Mesothelial cell of epicardium (in vitro differentiated cells): ENCODE measurements at regions not wholly inside any gene's neighbourhood (a gene's known extent, or its start where the extent isn't known, plus 50 kb on each side); places are given as distances from the start of the nearest gene placed in this dataset.

Experiments
- DNase-seq, 2 experiments: peaks; one replicate each; pipeline ENCODE4 v3.0.0; 2021; ENCODE audit warnings: low spot score in 2 of 2; ENCODE audit not compliant: unreplicated experiment in 2 of 2
- H3K27ac Mint-ChIP-seq: 2 replicates; pipeline ENCODE4 v1.8.0; 2021; ENCODE audit warnings: mixed read lengths
- H3K27me3 Mint-ChIP-seq: 2 replicates; pipeline ENCODE4 v1.8.0; 2021; ENCODE audit warnings: low read depth, mixed read lengths
- H3K36me3 Mint-ChIP-seq: 2 replicates; pipeline ENCODE4 v1.8.0; 2021; ENCODE audit warnings: mixed read lengths
- H3K4me1 Mint-ChIP-seq: 2 replicates; pipeline ENCODE4 v1.8.0; 2021; ENCODE audit warnings: mixed read lengths
- H3K4me3 Mint-ChIP-seq: 2 replicates; pipeline ENCODE4 v1.8.0; 2021; ENCODE audit warnings: mild to moderate bottlenecking, moderate library complexity, mixed read lengths
- H3K9me3 Mint-ChIP-seq: 2 replicates; pipeline ENCODE4 v1.8.0; 2021; ENCODE audit warnings: mixed read lengths
- TF ChIP-seq, protein P1 (sequence below): fragments of 200-600 bp; sonication (generic); IDR thresholded peaks from one replicate; pipeline ENCODE4 v1.5.0; 2021; ENCODE audit warnings: antibody characterized with exemption; ENCODE audit not compliant: unreplicated experiment

GRCh38 chr1:79531790-79532189 lies 525.3 kb upstream of the ADGRL4 start:
- H3K36me3 Mint-ChIP-seq: no peaks in the 10 kb centered on the region
- TF ChIP-seq, protein P1, sequence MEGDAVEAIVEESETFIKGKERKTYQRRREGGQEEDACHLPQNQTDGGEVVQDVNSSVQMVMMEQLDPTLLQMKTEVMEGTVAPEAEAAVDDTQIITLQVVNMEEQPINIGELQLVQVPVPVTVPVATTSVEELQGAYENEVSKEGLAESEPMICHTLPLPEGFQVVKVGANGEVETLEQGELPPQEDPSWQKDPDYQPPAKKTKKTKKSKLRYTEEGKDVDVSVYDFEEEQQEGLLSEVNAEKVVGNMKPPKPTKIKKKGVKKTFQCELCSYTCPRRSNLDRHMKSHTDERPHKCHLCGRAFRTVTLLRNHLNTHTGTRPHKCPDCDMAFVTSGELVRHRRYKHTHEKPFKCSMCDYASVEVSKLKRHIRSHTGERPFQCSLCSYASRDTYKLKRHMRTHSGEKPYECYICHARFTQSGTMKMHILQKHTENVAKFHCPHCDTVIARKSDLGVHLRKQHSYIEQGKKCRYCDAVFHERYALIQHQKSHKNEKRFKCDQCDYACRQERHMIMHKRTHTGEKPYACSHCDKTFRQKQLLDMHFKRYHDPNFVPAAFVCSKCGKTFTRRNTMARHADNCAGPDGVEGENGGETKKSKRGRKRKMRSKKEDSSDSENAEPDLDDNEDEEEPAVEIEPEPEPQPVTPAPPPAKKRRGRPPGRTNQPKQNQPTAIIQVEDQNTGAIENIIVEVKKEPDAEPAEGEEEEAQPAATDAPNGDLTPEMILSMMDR: no peak
- no peak overlapping the region for H3K27ac Mint-ChIP-seq
- DNase-seq: no peak
- peaks cover 5% of the 10 kb centered on the region for H3K4me1 Mint-ChIP-seq
- H3K4me3 Mint-ChIP-seq: no peak overlapping the region
- H3K27me3 Mint-ChIP-seq: no peaks in the 10 kb centered on the region
- no peaks in the 10 kb centered on the region for H3K9me3 Mint-ChIP-seq

DNA sequence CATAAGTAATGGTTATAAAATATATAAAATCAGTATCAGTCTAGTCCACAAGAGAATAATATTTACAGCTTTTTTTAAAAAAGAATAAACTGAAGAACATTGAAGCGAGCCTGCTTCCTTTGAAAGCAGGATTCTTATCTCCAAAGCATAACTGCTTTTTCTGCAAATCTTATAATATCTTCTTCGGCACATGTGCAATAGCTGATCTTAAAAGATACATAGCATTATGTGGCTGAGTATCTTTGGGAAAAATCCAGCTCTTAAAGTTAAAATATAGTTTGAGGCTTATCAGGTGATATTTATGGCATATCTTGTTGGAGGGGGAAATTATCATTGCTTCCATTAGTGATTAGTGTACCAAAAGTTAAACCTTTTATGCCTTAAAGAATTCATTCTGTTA lies 523.9 kb upstream of the ADGRL4 start:
- no peak for DNase-seq
- H3K9me3 Mint-ChIP-seq: no peaks in the 10 kb centered on the region
- H3K27ac Mint-ChIP-seq: no peak overlapping the region
- H3K4me1 Mint-ChIP-seq: peaks cover 5% of the 10 kb centered on the region
- TF ChIP-seq, protein P1: no peak
- H3K4me3 Mint-ChIP-seq: no peak overlapping the region
- no peaks in the 10 kb centered on the region for H3K27me3 Mint-ChIP-seq
- H3K36me3 Mint-ChIP-seq: no peaks in the 10 kb centered on the region

DNA sequence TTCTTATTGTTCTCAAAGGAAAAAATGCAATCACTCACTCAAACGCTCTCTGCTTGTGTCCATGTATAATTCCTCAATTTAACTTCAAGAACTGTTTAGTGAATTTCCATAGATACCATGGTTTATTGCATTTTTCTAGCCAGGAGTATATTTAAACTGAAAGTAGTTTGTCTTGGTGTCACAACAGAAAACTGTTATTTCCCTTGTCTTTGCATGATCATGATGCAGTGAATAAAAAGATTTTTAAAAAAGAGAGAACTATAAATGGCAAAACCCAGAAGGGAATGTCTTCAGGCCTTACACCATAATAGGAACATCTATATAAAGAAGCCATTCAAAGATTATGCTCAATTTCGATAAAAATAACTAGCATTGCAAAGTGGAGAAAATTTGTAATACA lies 523.5 kb upstream of the ADGRL4 start:
- Mint-ChIP-seq H3K27ac (no peak overlapping the region), H3K36me3 (no peaks in the 10 kb centered on the region), H3K4me1 (peaks cover 5% of the 10 kb centered on the region), H3K27me3 (no peaks in the 10 kb centered on the region), H3K4me3 (no peak overlapping the region), H3K9me3 (peaks cover 4% of the 10 kb centered on the region)
- TF ChIP-seq, protein P1: no peak
- no peak for DNase-seq

- Mint-ChIP-seq H3K36me3 (no peaks in the 10 kb centered on the region), H3K4me3 (no peak overlapping the region), H3K27ac (no peak overlapping the region), H3K27me3 (no peaks in the 10 kb centered on the region), H3K9me3 (peaks cover 15% of the 10 kb centered on the region), H3K4me1 (no peaks in the 10 kb centered on the region)
- no peak for DNase-seq
- TF ChIP-seq, protein P1: no peak
These were observed 517.6 kb upstream of the ADGRL4 start for GRCh38 chr1:79524126-79524525.

DNA sequence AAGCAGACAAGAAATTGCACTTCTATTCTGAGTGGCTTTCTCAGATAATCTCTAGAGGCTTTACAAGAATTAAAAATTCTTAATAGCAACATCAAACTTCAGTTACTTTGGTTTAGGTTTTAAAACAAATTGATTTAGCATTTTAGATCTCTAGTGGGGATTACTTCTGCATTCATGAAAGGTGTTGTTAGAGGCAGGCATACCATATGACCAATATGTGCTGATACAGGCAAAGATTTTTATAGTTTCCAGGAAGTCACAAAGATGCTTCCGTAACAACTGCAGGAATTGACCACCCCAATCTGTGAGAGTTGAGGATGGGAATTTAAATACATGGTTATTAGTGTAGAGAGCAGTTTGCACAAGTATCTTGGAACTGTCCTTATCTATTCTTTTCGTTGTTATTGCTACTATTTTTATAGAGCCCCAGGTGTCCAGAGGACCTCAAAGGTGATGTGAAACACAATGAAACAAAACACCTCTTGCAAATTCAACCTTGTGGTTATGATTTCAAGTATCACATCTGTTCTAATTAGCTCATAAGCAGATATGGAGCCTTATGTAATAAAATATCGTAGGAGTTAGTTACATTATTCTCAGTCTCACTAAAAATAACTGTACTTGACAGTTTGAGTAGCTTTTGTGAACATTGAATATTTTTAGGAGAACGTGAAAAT lies 512.7 kb upstream of the ADGRL4 start:
- Mint-ChIP-seq H3K4me3 (no peak overlapping the region), H3K4me1 (no peaks in the 10 kb centered on the region), H3K27ac (no peak overlapping the region), H3K36me3 (no peaks in the 10 kb centered on the region), H3K9me3 (peaks cover 14% of the 10 kb centered on the region), H3K27me3 (no peaks in the 10 kb centered on the region)
- TF ChIP-seq, protein P1: no peak
- DNase-seq: no peak
